ENCODE measurements at regions not wholly inside any gene's neighbourhood (a gene's known extent, or its start where the extent isn't known, plus 50 kb on each side); places are given as distances from the start of the nearest gene placed in this dataset.
A peak's percentile ranks its signal among the peaks of the same experiment; 100 is the strongest.
"Not testable (repeated sequence)": the region's sequence is repeated elsewhere in the genome, so short reads cannot be mapped to it uniquely, and the experiment has no call there.

GRCh38 chr7:16130111-16131110 is 290.9 kb downstream of the CRPPA start:
- no peak for DNase-seq

- peak in 1 of 2 experiments; percentile 18 for DNase-seq
Measured at GRCh38 chr7:16129431-16130110, 291.8 kb downstream of the CRPPA start.

GRCh38 chr7:16123117-16123770 is 298.1 kb downstream of the CRPPA start:
- DNase-seq = no peak

- no peak for DNase-seq
Measured at GRCh38 chr7:16121876-16122390, 299.4 kb downstream of the CRPPA start.

GRCh38 chr7:16115374-16115773 is 306.0 kb downstream of the CRPPA start:
- DNase-seq = no peak

GRCh38 chr7:16114633-16115032 is 306.7 kb downstream of the CRPPA start:
- no peak for DNase-seq

GRCh38 chr7:16114071-16114470 is 307.3 kb downstream of the CRPPA start:
- no peak for DNase-seq

GRCh38 chr7:16113058-16113457 is 308.3 kb downstream of the CRPPA start:
- no peak for DNase-seq

- DNase-seq = no peak
Measured at GRCh38 chr7:16106869-16107268, 314.5 kb downstream of the CRPPA start.

- no peak for DNase-seq
Measured at GRCh38 chr7:16106300-16106699, 315.0 kb downstream of the CRPPA start.

- DNase-seq = no peak
Measured at GRCh38 chr7:16099302-16099849, 322.0 kb downstream of the CRPPA start.

- DNase-seq = peak in 1 of 2 experiments; percentile 12
Measured at GRCh38 chr7:16098585-16099179, 322.7 kb downstream of the CRPPA start.

GRCh38 chr7:16098058-16098457 is 323.3 kb downstream of the CRPPA start:
- DNase-seq = no peak

- no peak for DNase-seq
Measured at GRCh38 chr7:16095171-16095950, 326.0 kb downstream of the CRPPA start.

GRCh38 chr7:16094651-16095050 is 326.7 kb downstream of the CRPPA start:
- DNase-seq = no peak

- DNase-seq = no peak
Measured at GRCh38 chr7:16092711-16093110, 328.6 kb downstream of the CRPPA start.

- DNase-seq = no peak
Measured at GRCh38 chr7:16091701-16092310, 329.5 kb downstream of the CRPPA start.

GRCh38 chr7:16089801-16090200 is 331.5 kb downstream of the CRPPA start:
- DNase-seq = no peak

GRCh38 chr7:16089191-16089590 is 332.1 kb downstream of the CRPPA start:
- DNase-seq = no peak

GRCh38 chr7:16086743-16087142 is 334.6 kb downstream of the CRPPA start:
- DNase-seq = no peak

GRCh38 chr7:16085780-16086179 is 335.6 kb downstream of the CRPPA start:
- not testable (repeated sequence) for DNase-seq

All from SW 1271 (cell line).